Uterus (tissue), 2 donors: ENCODE measurements at regions not wholly inside any gene's neighbourhood (a gene's known extent, or its start where the extent isn't known, plus 50 kb on each side); places are given as distances from the start of the nearest gene placed in this dataset.

Source experiments
- POLR2A ChIP-seq, 2 donors: fragments of 450-650 bp; IDR thresholded peaks; one replicate each; pipeline ENCODE4 v1.6.1; 2016; ENCODE audit warnings: antibody characterized with exemption in 2 of 2, mild to moderate bottlenecking in 1 of 2, moderate library complexity in 1 of 2
- TF ChIP-seq, protein P1 (sequence below), 4 experiments: fragments of 200-600 bp in 2 of 4; fragments of 450-650 bp in 2 of 4; sonication (generic) in 2 of 4; IDR thresholded peaks; one replicate each; pipeline ENCODE4 v1.5.1; 2016 to 2019; ENCODE audit warnings: antibody characterized with exemption in 4 of 4, mild to moderate bottlenecking in 2 of 4, moderate library complexity in 1 of 4

DNA sequence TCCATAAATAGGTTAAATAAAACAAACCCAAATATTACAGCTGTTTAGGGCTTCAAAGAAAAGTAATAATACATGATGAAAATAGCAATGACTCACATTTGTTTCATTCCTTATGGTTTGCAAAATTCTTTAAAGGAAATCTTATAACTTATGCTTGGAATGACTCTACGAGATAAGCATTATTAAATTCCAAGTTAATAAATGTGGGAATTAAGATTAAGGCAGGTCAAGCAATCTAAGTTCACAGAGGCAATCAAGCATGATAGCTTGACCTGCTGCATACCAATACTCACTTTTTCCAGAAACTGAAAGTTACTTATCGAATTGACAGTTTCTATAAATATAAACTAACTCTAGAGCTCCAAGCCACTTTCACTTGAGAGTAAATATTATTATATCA is 1002.9 kb upstream of the SEL1L start:
- TF ChIP-seq POLR2A (IDR thresholded peaks at IDR 0.05), result no peak
- TF ChIP-seq, protein P1, sequence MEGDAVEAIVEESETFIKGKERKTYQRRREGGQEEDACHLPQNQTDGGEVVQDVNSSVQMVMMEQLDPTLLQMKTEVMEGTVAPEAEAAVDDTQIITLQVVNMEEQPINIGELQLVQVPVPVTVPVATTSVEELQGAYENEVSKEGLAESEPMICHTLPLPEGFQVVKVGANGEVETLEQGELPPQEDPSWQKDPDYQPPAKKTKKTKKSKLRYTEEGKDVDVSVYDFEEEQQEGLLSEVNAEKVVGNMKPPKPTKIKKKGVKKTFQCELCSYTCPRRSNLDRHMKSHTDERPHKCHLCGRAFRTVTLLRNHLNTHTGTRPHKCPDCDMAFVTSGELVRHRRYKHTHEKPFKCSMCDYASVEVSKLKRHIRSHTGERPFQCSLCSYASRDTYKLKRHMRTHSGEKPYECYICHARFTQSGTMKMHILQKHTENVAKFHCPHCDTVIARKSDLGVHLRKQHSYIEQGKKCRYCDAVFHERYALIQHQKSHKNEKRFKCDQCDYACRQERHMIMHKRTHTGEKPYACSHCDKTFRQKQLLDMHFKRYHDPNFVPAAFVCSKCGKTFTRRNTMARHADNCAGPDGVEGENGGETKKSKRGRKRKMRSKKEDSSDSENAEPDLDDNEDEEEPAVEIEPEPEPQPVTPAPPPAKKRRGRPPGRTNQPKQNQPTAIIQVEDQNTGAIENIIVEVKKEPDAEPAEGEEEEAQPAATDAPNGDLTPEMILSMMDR (IDR thresholded peaks at IDR 0.05), result no peak
